ENCODE measurements at regions not wholly inside any gene's neighbourhood (a gene's known extent, or its start where the extent isn't known, plus 50 kb on each side); places are given as distances from the start of the nearest gene placed in this dataset.

DNA sequence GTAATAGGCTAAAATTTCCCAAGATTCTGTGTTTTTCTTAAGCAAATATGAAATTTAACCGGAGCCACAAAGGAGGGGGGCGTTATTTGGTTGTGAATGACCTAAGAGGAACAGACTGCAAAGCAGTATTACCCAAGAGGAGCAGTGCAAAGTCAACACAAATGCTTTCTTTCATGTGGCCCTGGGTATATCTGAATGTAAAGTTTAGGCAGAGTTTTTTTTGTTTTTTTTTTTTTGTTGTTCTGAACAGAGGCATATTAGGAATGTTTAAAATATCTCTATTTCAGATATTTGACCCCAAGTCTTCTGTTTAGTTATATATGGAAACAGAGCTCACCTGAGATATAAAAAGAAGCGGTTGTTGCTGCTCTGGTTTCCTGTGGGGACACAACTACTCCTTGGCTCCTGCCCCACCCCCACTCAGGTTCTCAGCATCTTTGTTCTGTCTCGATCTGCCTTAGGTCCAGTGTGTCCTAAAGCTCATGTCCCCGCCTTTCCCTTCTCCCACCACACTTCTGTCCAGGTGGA, 220.7 kb downstream of the RFC3 start:
- no peak for DNase-seq (ENCODE audit: low read depth in 3 of 3)

DNA sequence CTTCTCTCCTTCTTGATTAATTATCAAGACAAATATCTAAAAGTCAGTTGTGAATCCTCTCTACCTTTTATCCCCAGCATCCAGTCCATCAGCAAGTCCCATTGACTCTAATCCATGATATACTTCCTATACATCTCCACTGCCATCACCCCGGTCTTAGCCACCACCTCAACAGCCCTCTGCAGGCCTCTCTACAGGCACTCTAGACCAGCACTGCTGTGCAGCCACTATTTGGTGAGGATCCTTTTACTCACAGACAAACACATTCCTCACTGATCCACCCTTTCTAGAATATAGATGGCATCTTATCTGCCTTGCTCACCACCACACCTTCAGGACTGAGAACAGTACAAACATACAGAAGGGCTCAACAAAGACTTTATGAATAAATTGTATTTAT, 221.7 kb downstream of the RFC3 start:
- no peak for DNase-seq (ENCODE audit: low read depth in 3 of 3)

DNA sequence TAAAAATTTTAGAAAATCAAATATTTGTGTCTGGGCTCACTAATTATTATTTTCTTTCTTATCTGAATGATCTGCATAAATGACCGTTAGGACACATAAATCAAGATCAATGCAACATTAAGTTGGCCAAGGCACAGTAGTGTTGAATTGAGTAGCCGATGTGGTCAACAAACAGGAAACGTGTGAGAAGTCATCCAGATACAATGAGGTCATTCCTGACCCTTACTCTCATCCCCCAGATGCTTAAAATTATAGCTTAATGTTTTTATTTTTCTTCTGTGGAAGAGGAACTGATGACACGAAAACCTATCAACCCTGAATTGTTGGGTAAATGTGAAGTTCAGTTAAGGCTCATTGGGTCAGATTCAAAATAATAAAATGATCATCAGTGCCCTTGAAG, 222.9 kb downstream of the RFC3 start:
- no peak for DNase-seq (ENCODE audit: low read depth in 3 of 3)

DNA sequence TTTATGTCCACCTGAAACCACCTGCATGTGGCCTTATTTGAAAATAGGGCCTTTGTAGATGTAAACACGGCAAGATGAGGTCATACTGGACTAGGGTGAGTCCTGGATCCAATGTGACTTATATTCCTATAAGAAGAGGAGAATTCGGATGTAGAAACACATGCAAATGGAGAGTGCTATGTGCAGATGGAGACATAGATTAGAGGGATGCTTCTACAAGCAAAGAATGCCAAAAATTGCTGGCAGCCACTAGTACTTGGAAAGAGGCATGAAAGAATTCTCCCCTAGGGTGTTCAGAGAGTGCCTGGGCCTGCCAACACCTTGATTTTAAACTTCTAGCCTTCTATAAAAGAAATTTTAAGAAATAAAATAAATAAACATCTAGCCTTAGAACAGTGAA, 226.1 kb downstream of the RFC3 start:
- no peak for DNase-seq (ENCODE audit: low read depth in 3 of 3)

DNA sequence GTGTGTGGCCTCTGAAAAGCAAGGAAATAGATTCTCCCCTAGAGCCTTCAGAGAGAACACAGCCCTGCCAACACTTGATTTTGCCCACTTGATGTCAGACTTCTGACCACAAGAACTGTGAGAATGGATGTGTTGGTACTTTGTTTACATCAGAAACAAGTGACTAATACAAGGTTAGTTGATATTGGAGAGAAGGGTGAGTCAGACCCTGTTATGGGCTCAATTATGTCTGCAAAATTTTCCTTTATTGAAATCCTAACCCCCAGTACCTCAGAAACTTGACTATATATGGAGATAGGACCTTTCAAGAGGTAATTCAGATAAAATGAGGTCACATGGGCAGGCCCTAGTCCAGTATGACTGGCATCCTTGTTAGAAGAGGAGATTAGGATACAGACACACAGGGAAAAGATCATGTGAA, 226.7 kb downstream of the RFC3 start:
- no peak for DNase-seq (ENCODE audit: low read depth in 3 of 3)

DNA sequence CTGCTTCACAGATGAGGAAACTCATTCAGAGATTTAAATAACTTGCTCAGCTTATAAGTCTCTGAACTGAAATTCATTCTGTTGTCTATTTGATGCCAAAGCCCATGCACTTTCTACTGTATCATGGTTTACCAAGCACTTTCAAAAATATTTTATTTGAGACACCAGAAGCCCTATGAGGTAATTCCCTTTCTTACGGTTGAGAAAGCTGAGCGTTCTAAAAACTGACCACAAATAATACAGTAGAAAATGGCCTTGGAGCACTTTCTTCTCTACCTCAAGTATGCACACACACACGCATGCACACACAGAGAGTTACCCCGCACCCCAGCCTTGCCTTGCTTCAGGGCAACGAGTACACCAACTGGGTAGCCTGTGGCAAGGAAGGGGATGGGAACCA, 228.5 kb downstream of the RFC3 start:
- DNase-seq (ENCODE audit: low read depth in 3 of 3) = no peak

DNA sequence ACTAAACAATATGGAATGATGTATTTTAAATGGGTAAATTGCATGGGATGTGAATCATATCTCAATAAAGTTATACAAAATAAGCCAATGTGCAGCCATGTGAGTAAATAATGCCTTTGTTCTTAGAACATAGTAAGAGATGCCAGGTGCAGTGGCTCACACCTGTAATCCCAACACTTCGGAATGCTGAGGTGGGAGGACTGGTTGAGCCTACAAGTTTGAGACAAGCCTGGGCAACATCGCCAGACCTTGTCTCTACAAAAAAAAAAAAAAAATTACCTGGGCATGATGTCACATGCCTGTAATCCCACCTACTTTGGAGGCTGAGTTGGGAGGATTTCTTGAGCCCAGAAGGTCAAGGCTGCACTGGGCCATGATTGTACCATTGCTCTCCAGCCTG, 230.7 kb downstream of the RFC3 start:
- DNase-seq (ENCODE audit: low read depth in 3 of 3) = no peak

DNA sequence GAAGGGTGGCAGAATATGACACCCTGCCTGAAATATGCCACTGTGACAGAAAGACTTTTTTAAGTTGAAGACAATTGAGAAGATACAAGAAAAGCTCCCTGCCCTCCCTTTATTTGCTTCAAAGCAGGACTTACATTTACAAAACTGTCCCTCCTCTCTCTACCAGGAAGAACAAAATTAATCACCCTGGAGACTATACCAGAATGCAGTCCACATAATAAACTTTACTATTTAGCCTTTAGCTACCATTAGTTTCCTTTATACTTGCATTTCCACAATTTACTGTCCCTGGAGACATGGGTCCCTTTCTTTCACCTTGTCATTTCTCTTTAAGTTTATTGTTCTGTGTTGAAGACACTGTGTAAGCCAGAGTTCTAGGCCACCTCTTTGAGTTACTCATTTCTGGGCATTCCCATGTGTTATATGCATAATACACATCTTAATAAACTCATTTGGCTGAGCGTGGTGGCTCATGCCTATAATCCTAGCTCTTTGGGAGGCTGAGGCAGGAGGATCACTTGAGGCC, 238.8 kb downstream of the RFC3 start:
- no peak for DNase-seq (ENCODE audit: low read depth in 3 of 3)

DNA sequence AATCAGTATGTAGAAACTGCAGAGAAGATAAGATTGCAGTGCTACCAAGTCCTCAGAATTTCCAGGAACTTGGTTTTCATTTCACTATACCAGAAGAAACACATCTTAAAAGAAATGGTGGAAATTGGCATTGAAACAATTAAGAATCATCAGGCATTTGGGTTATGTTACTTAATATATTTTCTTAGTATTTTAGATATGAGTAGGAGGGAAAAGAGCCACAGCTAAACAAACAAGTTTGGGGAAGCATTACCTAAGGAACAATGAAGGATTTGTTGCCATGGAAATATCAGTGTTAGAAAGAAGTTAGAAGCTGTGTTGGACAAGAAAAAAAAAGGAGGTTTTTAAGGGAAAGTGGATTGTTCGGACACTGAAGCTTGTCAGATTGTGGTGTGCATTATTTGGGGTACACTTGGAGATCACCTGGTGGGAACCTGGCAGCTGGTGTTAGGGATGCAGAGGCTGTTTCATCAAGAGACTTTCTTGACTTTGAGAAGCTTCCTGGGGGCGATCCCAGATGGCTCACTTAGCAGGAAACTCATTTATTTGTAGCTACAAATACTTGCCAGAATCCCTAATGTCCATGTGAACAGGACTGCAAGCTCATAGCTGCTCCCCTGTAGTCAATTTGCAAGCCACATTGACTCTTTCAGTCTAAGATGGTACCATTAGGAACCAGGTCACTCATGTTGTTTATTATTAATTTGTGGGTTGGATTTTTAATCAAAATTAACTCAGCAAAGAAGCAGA, 246.7 kb downstream of the RFC3 start:
- DNase-seq (ENCODE audit: low read depth in 3 of 3) = no peak

DNA sequence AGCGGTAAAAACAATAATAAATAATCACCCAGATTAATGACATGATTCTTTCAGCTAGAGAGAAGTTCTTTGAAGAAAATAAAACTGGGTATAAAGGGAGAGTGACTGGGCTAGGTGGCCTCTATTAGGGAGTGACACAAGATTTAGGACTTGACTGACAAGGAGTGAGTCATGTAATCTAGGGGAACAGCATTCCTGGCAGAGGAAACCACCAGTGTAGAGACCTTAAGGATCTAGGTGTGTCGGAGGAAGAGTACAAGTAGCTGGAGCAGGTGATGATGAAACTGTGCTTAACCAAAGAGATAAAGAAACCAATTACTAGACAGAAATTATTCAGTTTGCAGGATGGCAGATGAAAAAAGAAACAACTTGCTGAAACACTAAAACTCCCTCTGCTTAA, 248.0 kb downstream of the RFC3 start:
- DNase-seq (ENCODE audit: low read depth in 3 of 3) = no peak

DNA sequence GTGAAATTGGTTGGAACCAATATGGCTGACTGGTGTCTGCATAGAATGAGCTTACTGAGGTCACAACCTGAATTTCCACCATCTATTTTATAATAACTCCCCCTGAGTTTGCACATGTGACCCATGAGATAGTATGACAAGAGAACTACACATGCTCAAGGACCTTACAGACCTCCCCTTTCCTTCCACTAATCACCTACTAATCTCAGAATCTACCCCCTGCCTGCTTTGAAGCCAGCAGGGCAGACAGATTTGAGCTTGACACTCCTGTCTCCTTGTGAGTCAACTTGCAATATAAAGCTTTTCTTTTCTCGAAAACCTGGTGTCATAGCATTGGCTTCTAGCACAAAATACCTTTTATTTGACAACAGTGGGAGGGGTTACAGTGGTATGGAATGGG, 248.4 kb downstream of the RFC3 start:
- no peak for DNase-seq (ENCODE audit: low read depth in 3 of 3)

DNA sequence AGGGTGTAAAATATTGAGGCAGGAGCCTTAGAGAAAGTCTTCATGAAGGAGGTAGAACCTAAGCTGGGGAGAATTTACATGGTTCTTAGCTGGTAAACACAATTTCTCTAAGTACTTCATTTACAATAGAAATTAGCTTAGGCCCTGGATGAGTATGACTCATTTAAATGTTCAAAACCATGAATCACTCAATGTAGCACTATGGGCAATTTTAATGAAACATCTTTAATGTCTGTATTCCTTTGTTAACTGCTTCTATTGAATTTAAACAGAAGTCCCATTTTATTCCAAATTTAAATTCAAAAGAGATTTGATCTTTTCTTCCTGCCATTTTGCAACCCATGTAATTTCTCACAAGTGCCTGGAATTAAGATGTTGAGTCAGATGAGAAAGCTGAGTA, 252.1 kb downstream of the RFC3 start:
- DNase-seq (ENCODE audit: low read depth in 3 of 3) = no peak

DNA sequence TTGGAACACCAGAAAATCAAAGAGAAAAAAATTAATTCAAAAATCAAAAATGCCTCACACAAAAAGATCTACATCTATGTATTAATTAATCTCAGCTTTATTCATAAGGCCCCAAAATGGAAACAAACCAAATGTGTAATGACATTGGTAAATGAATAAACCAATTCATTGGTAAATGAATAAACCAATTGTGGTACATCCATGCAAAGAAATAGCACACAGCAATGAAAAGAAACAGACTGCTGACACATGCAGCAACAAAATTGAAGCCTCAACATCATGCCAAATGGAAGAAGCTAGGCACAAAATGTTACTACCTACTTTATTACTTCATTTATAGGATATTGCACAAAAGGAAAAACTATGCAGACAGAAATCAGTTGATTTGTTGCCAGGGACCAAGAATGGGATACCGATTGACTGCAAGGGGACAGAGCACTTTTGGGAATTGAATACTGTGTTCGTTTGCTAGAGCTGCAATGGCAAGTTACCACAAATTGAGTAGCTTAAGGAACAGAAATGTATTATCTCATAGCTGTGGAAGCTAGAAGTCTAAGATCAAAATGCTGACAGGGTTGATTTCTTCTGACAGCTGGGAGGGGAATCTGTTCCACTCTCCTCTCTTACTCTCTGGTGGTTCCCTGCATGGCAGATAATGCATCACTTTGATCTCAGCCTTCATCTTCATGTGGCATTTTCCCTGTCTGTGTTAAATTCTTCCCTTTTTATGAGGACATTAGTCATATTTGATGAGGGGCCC, 252.8 kb downstream of the RFC3 start:
- DNase-seq (ENCODE audit: low read depth in 3 of 3) = no peak

DNA sequence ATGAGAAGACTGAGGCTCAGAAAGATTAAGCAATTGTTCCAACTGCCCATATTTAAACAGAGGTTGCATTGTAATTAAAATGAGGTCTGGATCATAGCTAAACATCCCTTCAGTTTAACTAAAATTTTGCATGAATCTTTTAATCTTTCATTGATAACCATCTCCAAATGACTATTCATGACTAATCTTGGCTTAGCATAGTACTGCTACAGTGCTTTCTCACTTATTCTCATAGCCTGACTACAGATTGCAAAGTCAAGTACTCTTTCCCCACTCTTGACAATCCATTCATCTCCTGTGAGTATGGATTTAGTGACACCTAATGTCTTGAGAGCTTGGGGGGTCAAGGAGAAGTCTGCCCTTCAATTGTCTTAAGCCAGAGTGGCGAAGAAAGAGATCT, 258.4 kb downstream of the RFC3 start:
- DNase-seq (ENCODE audit: low read depth in 3 of 3) = no peak

DNA sequence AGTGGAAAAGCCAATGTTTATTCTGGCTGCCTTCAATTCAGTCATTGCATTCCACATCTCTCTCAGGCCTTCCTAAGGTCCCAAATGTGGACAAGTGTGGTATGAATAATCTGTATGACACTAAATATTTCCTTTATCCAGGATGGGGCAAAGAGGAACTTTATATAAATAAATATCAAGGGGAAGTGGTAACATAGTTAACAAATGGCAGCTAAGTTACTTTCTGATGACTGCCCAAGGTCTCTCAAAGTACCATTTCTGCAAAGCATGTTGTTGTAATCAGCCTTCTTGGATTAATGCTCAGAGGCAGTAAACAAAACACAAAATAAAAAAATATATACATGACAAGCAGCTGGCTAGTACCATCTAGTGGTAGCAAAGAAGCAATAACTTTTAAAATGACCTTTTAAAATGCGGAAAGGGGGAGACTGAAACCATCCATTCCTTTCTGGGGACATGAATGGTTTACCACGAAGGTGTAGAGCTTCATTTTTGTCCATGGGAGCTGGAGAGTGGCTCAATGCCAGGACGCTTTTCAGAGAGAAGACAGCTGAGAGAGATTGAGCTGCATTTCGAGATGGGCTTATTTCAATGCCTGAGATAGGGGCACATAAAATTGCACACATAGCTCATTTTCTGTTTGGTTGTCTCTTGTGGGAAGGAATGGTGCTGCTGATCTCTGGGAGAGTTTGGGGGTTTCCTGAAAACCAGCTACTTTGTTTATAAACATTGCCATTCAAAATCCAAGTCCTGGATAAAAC, 259.2 kb downstream of the RFC3 start:
- no peak for DNase-seq (ENCODE audit: low read depth in 3 of 3)

DNA sequence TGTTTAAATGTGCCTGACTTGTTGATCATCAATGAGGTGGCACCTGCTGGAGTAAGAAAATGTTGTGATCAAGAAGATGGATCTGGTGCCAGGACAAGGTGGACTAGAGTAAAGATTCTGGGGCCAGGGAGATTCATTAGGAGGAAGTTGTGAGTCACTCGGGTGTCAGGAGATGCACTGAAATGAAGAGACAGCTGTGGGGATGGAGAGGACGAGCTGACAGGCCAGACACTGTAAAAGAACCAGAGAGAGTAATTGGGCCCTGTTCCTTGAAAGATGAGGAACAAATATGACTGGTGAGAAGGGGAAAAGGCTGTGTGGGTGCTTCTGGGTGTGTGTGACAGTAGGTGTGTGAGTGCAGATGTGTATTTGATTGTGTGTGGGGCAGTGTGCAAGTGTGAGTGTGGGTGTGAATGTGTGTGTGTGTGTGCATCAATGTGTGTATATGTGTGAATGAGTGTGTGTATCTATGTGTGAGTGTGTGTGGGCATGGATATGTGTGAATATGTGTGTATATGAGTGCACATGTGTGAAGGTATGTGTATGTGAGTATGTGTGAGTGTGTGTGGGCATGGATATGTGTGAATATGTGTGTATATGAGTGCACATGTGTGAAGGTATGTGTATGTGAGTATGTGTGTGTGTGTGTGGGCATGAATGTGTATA, 260.5 kb downstream of the RFC3 start:
- no peak for DNase-seq (ENCODE audit: low read depth in 3 of 3)

DNA sequence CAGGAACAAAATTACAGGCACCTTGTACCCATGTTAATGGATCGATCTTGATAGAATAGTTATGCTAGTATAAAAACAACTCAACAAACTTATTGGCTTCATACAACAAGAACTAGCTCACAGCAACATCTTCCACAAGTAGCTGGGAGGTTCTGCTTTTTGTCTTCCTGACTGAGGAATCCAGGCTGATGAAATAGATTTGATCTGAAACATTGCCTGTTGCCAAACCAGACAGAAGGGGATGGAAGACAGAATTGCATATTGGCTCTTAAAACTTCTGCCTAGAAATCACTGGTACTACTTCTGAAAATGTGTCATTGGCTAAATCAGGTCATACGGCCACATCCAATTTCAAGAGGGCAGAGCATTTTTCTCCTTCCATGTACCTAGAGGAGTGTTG, 267.3 kb downstream of the RFC3 start:
- DNase-seq (ENCODE audit: low read depth in 3 of 3) = no peak

DNA sequence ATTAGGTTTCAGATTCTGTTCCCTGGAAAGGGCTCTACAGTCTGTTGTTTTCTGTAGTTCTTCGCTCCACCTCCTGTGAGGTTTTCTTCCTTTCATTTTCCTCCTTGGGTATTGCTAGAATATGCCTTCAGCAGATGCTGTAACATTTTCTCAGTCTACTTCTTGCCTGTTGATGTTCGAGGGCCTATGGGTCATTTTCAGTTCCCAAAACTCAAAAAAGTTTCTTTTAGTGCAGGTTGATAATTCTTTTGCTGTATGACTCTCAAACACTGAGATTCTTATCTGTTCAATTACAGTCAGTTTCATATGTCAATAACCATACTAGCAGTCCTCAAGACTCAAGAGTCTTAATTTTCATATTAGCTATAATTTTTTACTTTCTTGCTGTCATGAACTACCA, 268.3 kb downstream of the RFC3 start:
- no peak for DNase-seq (ENCODE audit: low read depth in 3 of 3)

DNA sequence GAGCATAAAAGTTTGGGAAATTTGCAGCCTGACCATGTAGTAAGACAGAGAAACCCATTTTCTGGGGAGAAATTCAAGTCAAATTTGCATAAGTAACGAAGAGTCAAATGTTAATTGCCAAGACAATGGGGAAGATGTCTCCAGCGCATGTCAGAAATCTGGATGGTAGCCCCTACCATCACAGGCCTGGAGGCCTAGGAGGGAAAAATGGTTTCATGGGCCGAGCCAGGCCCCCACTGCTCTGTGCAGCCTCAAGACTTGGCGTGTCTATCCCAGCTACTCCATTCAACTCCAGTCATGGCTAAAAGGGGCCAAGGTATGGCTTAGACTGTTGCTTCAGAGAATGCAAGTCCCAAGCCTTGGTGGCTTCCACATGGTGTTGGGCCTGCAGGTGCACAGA, 269.8 kb downstream of the RFC3 start:
- no peak for DNase-seq (ENCODE audit: low read depth in 3 of 3)

DNA sequence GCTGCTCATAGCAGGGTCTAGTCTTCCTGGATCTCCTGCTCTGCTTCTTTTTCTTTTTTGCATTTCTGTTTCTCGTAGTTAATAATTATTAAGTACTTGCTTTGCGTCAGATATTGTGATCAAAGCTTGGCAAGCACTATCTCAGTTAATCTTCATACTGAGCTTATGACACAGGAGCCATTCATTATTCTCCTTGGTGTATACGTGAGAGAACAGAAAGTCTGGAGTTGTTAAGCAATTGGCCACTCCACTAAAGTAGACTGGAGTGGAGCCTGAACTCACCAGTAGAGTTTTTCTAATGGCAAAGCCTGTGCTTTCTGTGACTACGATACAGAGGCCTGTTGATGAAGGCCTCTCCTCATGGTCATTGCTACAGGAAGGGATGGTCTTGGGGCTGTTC, 285.9 kb downstream of the RFC3 start:
- no peak for DNase-seq (ENCODE audit: low read depth in 3 of 3)

DNA sequence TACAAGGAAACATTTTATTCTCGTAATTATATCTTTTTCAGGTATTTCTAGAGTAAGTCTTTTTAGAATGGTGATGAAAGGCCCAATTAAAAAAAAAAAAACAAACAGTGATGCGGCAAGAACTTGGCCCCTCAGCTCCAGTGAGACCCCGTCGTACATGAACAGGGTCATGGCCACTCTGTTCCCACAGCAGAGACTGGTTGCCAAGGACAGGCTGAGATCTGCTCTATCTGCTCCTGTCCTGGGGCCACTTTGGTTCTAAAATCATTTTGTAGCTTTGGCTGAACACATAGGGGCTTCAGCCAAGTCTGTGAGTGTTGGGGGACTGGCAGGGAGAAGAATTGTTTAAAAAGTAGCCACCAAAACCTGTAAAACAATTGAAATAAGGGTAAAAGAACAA, 286.9 kb downstream of the RFC3 start:
- DNase-seq (ENCODE audit: low read depth in 3 of 3) = no peak

DNA sequence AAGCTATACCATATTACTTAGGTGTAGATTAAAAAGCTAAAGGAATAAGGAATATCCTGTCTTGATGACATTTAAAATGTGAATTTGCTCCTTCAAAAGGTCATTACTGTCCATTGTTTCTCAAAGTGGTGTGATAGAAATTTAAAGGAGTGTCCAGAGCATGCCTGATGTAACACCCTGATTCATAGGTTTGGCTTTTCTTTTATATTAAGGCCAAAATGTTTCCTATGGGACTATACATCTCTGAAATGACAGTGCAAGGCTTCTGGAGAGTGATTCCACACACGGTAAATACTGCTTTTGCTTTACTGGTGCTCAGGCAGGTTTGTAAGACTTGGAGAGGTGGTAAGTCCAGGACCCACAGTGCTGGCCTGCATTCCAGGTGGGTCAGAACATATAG, 289.9 kb downstream of the RFC3 start:
- DNase-seq (ENCODE audit: low read depth in 3 of 3) = no peak
